GM12864 (cell line): ENCODE measurements at regions not wholly inside any gene's neighbourhood (a gene's known extent, or its start where the extent isn't known, plus 50 kb on each side); places are given as distances from the start of the nearest gene placed in this dataset.

ENCODE experiments used
- DNase-seq: peaks from one replicate; pipeline ENCODE4 v3.0.0-alpha.2; 2011; ENCODE audit warnings: low read depth
- H3K4me3 ChIP-seq: 2 replicates; pipeline ENCODE4 v1.5.1; 2011; ENCODE audit warnings: mild to moderate bottlenecking, low read depth, low read length, control low read depth
- CTCF ChIP-seq: IDR thresholded peaks from 2 replicates; pipeline ENCODE4 v1.5.1; 2011; ENCODE audit warnings: low read depth, mild to moderate bottlenecking, moderate library complexity, low read length, control low read depth, inconsistent platforms; ENCODE audit errors: missing control alignments

GRCh38 chr9:107172979-107173347, 110.1 kb upstream of the RAD23B start:
- peak; percentile 29 for DNase-seq
- no peak for TF ChIP-seq CTCF
- H3K4me3 ChIP-seq, result no peak overlapping the region

- DNase-seq, result no peak
Observed at GRCh38 chr9:107173422-107174180, 109.5 kb upstream of the RAD23B start.

GRCh38 chr9:107174441-107174840, 108.6 kb upstream of the RAD23B start:
- H3K4me3 ChIP-seq, result no peak overlapping the region
- no peak for DNase-seq
- TF ChIP-seq CTCF, result no peak

More at GRCh38 chr9:107173422-107174180, 109.5 kb upstream of the RAD23B start:
- no peak overlapping the region for H3K4me3 ChIP-seq
- no peak for TF ChIP-seq CTCF

GRCh38 chr9:107175041-107175440, 108.0 kb upstream of the RAD23B start:
- no peak for DNase-seq
- no peak overlapping the region for H3K4me3 ChIP-seq
- TF ChIP-seq CTCF, result no peak

- TF ChIP-seq CTCF, result no peak
- H3K4me3 ChIP-seq, result no peak overlapping the region
- DNase-seq, result no peak
Observed at GRCh38 chr9:107175816-107176435, 107.2 kb upstream of the RAD23B start.

GRCh38 chr9:107176436-107177151, 106.5 kb upstream of the RAD23B start:
- TF ChIP-seq CTCF, result no peak
- H3K4me3 ChIP-seq, result no peak overlapping the region
- no peak for DNase-seq
